ENCODE measurements at regions not wholly inside any gene's neighbourhood (a gene's known extent, or its start where the extent isn't known, plus 50 kb on each side); places are given as distances from the start of the nearest gene placed in this dataset.
A peak's percentile ranks its signal among the peaks of the same experiment; 100 is the strongest.

GRCh38 chr13:107211073-107211472 lies 643.1 kb upstream of the ARGLU1 start:
- H3K36me3 Mint-ChIP-seq: no peaks in the 10 kb centered on the region
- ATAC-seq (peak; percentile 52 to 69 (median 63)), DNase-seq (peak in 1 of 2 donors; percentile 49)
- no peak overlapping the region for H3K27ac Mint-ChIP-seq
- Histone ChIP-seq H3K27me3 (ENCODE audit: control insufficient read depth, insufficient read depth, low read length) (no peaks in the 10 kb centered on the region), H3K4me3 (ENCODE audit: low read length) (no peak overlapping the region), H3K4me1 (ENCODE audit: control insufficient read depth, insufficient read depth, low read length) (no peaks in the 10 kb centered on the region), H3K9me3 (ENCODE audit: control insufficient read depth, insufficient read depth, low read length) (no peaks in the 10 kb centered on the region), H3K36me3 (ENCODE audit: control insufficient read depth, insufficient read depth, low read length) (no peaks in the 10 kb centered on the region), H3K27ac (ENCODE audit: low read length) (no peak overlapping the region)
- no peaks in the 10 kb centered on the region for H3K27me3 Mint-ChIP-seq (ENCODE audit: low read depth in 2 of 2)
- peak; percentile 42 for TF ChIP-seq CTCF (IDR thresholded peaks at IDR 0.05)
- intact Hi-C loops (cut with micrococcal nuclease): loop anchor here (2.0 kb wide), 1 partner anchor 438 kb away; no protein-coding TSS in a partner anchor
- no peaks in the 10 kb centered on the region for H3K4me1 Mint-ChIP-seq
- WGBS (ENCODE audit: insufficient coverage): 13% methylated on average over 8 of the region's 8 CpGs
- no peaks in the 10 kb centered on the region for H3K9me3 Mint-ChIP-seq
- H3K4me3 Mint-ChIP-seq: no peak overlapping the region

DNA sequence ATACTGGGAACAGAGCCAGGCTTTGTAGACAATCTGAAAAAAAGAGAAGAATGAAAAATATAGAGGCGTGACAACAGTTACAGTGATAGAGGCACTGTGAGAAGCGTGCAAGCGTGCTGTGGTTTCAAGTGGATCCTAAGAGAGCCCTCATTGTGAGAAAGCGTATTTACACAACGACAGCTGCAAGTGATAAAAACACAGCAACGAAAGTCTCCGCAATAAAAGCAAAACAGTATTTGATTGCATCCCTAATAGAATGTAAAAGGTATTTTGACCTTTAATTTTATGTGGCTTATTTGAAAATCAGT lies 642.7 kb upstream of the ARGLU1 start:
- 82% methylated on average over 7 of the region's 7 CpGs for WGBS (ENCODE audit: insufficient coverage)
- Histone ChIP-seq H3K9me3 (ENCODE audit: control insufficient read depth, insufficient read depth, low read length) (no peaks in the 10 kb centered on the region), H3K4me3 (ENCODE audit: low read length) (no peak overlapping the region), H3K27ac (ENCODE audit: low read length) (no peak overlapping the region), H3K4me1 (ENCODE audit: control insufficient read depth, insufficient read depth, low read length) (no peaks in the 10 kb centered on the region), H3K36me3 (ENCODE audit: control insufficient read depth, insufficient read depth, low read length) (no peaks in the 10 kb centered on the region), H3K27me3 (ENCODE audit: control insufficient read depth, insufficient read depth, low read length) (no peaks in the 10 kb centered on the region)
- Mint-ChIP-seq H3K4me3 (no peak overlapping the region), H3K9me3 (no peaks in the 10 kb centered on the region), H3K27me3 (ENCODE audit: low read depth in 2 of 2) (no peaks in the 10 kb centered on the region), H3K36me3 (no peaks in the 10 kb centered on the region), H3K27ac (no peak overlapping the region), H3K4me1 (no peaks in the 10 kb centered on the region)
- no peak for TF ChIP-seq CTCF (IDR thresholded peaks at IDR 0.05)
- ATAC-seq: no peak
- intact Hi-C loops (cut with micrococcal nuclease): loop anchor here (2.0 kb wide), 1 partner anchor 438 kb away; no protein-coding TSS in a partner anchor
- no peak for DNase-seq

DNA sequence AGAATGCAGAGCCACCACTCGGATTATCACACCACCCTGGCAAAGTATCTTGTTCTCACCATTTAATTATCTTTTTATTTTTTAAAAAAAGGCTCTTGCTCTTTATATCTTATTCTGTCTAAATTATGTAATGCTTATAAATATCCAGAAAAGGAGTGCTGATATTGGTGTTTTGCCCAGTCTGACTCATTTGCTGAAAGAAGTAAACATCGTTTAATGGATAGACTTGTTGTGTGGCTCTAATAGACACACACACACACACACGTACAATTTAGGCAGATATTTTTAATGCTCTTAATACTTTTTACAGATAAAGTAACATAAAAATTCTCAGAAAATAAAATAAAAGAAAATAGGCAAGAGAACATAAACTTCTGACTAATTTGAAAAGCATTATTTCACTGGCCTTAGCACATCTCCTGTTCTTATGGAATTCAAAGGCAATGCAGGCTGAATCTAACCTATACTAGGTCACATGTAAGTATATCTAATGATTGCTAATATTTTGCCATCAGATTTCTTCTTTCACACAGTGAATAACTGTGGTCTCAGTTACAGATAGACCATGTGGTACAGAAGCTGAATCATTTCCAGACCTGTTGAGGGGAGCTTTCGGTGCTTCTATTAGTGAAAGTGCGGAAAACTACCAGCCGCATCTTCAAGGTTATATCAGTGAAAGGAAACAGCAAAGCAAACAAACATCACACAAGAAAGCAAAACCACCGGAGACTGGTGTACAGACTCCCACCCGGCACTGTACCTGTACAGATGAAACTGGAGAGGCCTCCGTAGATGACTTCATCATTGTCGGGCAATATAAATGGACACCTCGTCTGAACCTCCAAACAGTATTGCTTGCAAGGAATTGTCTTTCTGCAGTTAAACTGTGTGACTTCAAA lies 642.1 kb upstream of the ARGLU1 start:
- no peaks in the 10 kb centered on the region for H3K4me1 ChIP-seq (ENCODE audit: control insufficient read depth, insufficient read depth, low read length)
- no peak overlapping the region for H3K4me3 ChIP-seq (ENCODE audit: low read length)
- no peaks in the 10 kb centered on the region for H3K27me3 Mint-ChIP-seq (ENCODE audit: low read depth in 2 of 2)
- H3K36me3 ChIP-seq (ENCODE audit: control insufficient read depth, insufficient read depth, low read length): no peaks in the 10 kb centered on the region
- H3K36me3 Mint-ChIP-seq: no peaks in the 10 kb centered on the region
- H3K4me1 Mint-ChIP-seq: peaks cover 0 to 5% of the 10 kb centered on the region in 2 donors
- no peak overlapping the region for H3K27ac Mint-ChIP-seq
- DNase-seq (no peak), ATAC-seq (no peak)
- TF ChIP-seq CTCF (IDR thresholded peaks at IDR 0.05): no peak
- H3K4me3 Mint-ChIP-seq: no peak overlapping the region
- H3K27me3 ChIP-seq (ENCODE audit: control insufficient read depth, insufficient read depth, low read length): no peaks in the 10 kb centered on the region
- intact Hi-C loops (cut with micrococcal nuclease): loop anchor here (2.0 kb wide), 1 partner anchor 439 kb away; no protein-coding TSS in a partner anchor
- H3K27ac ChIP-seq (ENCODE audit: low read length): no peak overlapping the region
- WGBS (ENCODE audit: insufficient coverage): 93% methylated on average over 8 of the region's 11 CpGs
- no peaks in the 10 kb centered on the region for H3K9me3 ChIP-seq (ENCODE audit: control insufficient read depth, insufficient read depth, low read length)
- no peaks in the 10 kb centered on the region for H3K9me3 Mint-ChIP-seq

Data from natural killer cell (primary cell).